ENCODE measurements at regions not wholly inside any gene's neighbourhood (a gene's known extent, or its start where the extent isn't known, plus 50 kb on each side); places are given as distances from the start of the nearest gene placed in this dataset.

DNA sequence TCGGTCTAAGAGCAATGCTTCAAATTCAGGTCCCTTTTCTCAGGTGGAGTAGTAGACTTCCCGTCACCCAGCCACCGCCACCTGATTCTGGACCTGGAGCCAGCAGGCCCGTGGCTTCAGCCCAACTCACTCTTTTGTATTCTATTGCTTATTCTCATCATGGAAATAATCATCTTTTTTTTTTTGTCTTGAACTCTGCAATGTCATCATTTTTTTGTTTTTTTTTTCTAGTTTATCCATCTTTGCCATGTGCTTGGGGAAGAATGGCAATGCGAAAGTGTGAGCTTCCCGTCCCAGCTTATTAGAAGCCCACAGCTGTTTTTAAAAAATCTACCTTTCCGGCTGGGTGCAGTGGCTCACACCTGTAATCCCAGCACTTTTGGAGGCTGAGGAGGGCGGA, 51.3 kb upstream of the FSTL1 start:
- Histone ChIP-seq H3K27ac (ENCODE audit: low read length) (no peak overlapping the region), H3K27me3 (ENCODE audit: low read depth, low read length) (no peaks in the 10 kb centered on the region), H3K9ac (ENCODE audit: low read length) (no peak overlapping the region), H2AFZ (ENCODE audit: low read depth, low read length) (no peak overlapping the region), H4K20me1 (ENCODE audit: insufficient read depth, low read length) (no peaks in the 10 kb centered on the region), H3K9me3 (ENCODE audit: insufficient read depth, low read length) (no peaks in the 10 kb centered on the region), H3K79me2 (ENCODE audit: low read length) (no peaks in the 10 kb centered on the region), H3K4me2 (ENCODE audit: low read length) (no peak overlapping the region), H3K4me3 (ENCODE audit: low read length) (no peak overlapping the region), H3K4me1 (ENCODE audit: low read length) (no peaks in the 10 kb centered on the region), H3K36me3 (replicated peaks; ENCODE audit: low read depth, low read length) (no peaks in the 10 kb centered on the region)
- TF ChIP-seq, protein P1, sequence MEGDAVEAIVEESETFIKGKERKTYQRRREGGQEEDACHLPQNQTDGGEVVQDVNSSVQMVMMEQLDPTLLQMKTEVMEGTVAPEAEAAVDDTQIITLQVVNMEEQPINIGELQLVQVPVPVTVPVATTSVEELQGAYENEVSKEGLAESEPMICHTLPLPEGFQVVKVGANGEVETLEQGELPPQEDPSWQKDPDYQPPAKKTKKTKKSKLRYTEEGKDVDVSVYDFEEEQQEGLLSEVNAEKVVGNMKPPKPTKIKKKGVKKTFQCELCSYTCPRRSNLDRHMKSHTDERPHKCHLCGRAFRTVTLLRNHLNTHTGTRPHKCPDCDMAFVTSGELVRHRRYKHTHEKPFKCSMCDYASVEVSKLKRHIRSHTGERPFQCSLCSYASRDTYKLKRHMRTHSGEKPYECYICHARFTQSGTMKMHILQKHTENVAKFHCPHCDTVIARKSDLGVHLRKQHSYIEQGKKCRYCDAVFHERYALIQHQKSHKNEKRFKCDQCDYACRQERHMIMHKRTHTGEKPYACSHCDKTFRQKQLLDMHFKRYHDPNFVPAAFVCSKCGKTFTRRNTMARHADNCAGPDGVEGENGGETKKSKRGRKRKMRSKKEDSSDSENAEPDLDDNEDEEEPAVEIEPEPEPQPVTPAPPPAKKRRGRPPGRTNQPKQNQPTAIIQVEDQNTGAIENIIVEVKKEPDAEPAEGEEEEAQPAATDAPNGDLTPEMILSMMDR (IDR thresholded peaks at IDR 0.05; ENCODE audit: low read depth, low read length): no peak
- TF ChIP-seq EZH2phosphoT487 (IDR thresholded peaks at IDR 0.05; ENCODE audit: low read depth): no peak

All from OCI-LY3 (cell line).